ENCODE measurements at regions not wholly inside any gene's neighbourhood (a gene's known extent, or its start where the extent isn't known, plus 50 kb on each side); places are given as distances from the start of the nearest gene placed in this dataset.

DNA sequence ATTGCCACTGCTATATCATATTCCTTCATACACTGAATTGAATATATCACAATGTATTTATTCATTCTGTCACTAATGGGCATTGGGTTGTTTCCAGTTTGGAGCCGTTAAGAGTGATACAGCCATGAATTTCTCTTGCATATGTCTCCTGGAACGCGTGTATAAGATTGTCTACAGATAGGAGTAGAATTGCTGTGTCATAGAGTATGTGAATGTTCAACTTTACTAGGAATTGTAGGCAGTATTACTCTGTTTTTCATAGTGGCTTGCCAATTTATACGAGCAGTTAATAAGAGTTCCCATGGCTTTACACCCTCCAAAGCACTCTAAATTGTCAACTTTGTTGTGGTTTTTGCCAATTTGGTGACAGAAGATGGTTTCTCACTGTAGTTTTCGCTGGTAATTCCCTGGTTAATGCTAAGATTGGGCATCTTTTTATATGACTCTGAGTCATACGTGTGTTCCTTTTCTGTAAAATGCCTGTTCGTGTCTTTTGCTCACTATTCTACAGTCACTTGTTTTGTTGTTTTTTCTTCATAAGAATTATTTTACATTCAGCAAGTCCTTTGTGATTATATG is 136.1 kb upstream of the LIPC start:
- Histone ChIP-seq H3K4me3 (ENCODE audit: low read depth, low read length) (no peak overlapping the region), H3K27ac (no peak overlapping the region), H3K9me3 (ENCODE audit: severe bottlenecking) (peaks cover 8% of the 10 kb centered on the region), H3K36me3 (no peaks in the 10 kb centered on the region), H3K27me3 (ENCODE audit: insufficient read depth, low read depth, severe bottlenecking) (no peaks in the 10 kb centered on the region)
- TF ChIP-seq, protein P1, sequence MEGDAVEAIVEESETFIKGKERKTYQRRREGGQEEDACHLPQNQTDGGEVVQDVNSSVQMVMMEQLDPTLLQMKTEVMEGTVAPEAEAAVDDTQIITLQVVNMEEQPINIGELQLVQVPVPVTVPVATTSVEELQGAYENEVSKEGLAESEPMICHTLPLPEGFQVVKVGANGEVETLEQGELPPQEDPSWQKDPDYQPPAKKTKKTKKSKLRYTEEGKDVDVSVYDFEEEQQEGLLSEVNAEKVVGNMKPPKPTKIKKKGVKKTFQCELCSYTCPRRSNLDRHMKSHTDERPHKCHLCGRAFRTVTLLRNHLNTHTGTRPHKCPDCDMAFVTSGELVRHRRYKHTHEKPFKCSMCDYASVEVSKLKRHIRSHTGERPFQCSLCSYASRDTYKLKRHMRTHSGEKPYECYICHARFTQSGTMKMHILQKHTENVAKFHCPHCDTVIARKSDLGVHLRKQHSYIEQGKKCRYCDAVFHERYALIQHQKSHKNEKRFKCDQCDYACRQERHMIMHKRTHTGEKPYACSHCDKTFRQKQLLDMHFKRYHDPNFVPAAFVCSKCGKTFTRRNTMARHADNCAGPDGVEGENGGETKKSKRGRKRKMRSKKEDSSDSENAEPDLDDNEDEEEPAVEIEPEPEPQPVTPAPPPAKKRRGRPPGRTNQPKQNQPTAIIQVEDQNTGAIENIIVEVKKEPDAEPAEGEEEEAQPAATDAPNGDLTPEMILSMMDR (IDR thresholded peaks at IDR 0.05; ENCODE audit: low read depth, low read length), result no peak
- DNase-seq, result no peak

DNA sequence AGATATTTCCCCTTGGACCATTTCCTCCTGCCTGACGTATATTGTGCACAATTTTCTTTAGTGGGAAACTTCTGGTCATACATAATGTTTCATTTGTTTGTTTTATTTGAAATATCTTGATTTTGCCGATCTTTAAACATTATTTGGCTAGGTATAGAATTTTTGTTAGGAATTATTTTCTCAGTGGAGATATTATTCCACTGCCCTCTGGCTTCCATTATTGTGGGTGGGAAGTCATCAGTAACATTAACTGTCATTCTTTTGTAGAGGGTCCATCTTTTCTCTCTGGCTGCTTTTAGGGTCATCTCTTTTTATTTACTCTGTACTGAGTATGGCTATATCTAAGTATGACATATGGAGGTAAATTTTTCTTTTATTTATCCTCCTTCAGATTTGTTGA is 135.5 kb upstream of the LIPC start:
- Histone ChIP-seq H3K9me3 (ENCODE audit: severe bottlenecking) (peaks cover 8% of the 10 kb centered on the region), H3K4me3 (ENCODE audit: low read depth, low read length) (no peak overlapping the region), H3K27me3 (ENCODE audit: insufficient read depth, low read depth, severe bottlenecking) (no peaks in the 10 kb centered on the region), H3K36me3 (no peaks in the 10 kb centered on the region), H3K27ac (no peak overlapping the region)
- no peak for DNase-seq
- TF ChIP-seq, protein P1 (IDR thresholded peaks at IDR 0.05; ENCODE audit: low read depth, low read length), result no peak

DNA sequence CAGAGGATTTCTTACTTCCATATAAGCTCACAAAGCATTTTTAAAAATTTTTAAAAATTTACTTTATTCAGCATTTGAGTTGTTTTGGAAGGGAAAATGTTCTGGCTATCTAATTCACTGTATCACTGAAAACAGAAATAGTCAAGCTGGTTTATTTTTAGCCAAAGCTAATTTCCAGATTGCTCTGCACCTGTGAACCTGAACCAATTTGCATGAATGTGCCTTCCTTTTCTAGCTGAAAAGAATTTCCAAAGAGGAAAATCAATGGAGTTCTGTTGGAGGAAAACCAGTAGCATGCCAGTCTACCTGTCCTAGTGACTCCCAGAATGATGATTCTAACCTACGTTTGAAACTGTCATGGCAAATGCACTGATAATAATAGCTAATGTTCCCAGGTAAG is 134.2 kb upstream of the LIPC start:
- no peaks in the 10 kb centered on the region for H3K36me3 ChIP-seq
- TF ChIP-seq, protein P1 (IDR thresholded peaks at IDR 0.05; ENCODE audit: low read depth, low read length), result no peak
- peaks cover 5% of the 10 kb centered on the region for H3K9me3 ChIP-seq (ENCODE audit: severe bottlenecking)
- no peak overlapping the region for H3K27ac ChIP-seq
- no peaks in the 10 kb centered on the region for H3K27me3 ChIP-seq (ENCODE audit: insufficient read depth, low read depth, severe bottlenecking)
- no peak overlapping the region for H3K4me3 ChIP-seq (ENCODE audit: low read depth, low read length)
- no peak for DNase-seq

DNA sequence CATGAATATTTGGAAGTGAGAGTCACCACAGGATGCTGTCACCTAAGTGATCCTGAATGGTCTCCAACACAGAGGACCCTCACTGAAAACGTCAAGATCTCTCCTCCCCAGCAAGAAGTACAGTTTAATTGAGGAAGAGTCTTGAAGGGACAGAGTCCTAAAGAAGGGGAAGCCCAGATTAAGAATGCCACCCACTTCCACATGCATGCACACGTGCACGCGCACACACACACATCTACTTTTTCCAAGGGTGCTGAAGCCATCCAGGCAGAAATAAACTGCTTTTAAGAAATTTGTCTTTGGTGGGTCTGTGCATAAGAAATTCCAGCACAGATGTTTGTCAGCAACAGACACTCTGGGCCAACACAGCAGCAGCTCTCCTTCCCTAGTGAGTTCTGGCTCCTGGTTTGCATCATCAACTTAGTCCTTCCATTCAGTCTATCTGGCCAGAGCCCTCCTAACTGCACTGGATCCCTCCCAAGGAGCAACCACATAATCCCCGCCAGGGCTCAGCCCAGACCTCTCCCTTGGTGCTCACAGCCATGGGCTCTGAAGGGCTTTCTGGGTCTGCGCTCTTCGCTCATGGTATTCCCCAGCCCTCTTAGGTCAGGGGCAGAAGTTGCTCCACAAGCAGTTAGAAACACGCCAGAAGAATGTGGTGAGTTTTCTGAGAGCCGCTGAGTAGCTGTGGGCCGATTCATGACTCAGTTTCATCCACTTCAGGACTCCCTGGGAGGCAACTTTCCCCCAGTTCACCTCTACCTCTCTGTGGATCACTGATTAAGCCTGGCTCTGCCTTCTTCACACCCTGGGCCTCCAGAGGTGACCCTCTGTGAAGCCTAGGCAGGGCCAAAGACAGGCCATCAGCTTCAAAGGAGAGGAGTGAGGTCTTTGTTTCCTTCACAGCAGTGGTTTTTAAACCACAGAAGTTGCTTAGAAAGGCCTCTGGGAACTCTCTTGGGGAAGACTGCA is 132.6 kb upstream of the LIPC start:
- Histone ChIP-seq H3K9me3 (ENCODE audit: severe bottlenecking) (peaks cover 5% of the 10 kb centered on the region), H3K4me3 (ENCODE audit: low read depth, low read length) (no peak overlapping the region), H3K27me3 (ENCODE audit: insufficient read depth, low read depth, severe bottlenecking) (no peaks in the 10 kb centered on the region), H3K36me3 (no peaks in the 10 kb centered on the region), H3K27ac (no peak overlapping the region)
- DNase-seq, result no peak
- TF ChIP-seq, protein P1 (IDR thresholded peaks at IDR 0.05; ENCODE audit: low read depth, low read length), result no peak

DNA sequence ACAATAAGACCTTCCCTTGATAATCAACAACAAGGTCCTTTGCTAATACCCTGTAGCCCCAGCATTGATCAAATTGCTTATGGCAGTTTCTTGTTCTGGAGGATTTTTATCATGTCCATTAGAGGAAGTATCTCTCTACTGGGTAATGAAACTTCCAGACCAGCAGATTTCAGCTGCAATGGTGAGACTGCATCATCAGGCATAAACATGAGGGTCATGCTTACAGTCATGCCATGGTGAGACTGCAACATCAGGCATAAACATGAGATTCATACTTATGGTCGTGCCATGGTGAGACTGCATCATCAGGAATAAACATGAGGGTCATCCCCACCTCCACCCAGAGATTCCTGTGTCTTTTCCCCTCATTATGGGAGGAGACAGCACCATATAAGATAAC is 129.0 kb upstream of the LIPC start:
- no peak for DNase-seq
- H3K36me3 ChIP-seq, result no peaks in the 10 kb centered on the region
- no peak overlapping the region for H3K4me3 ChIP-seq (ENCODE audit: low read depth, low read length)
- H3K27me3 ChIP-seq (ENCODE audit: insufficient read depth, low read depth, severe bottlenecking), result no peaks in the 10 kb centered on the region
- H3K27ac ChIP-seq, result no peak overlapping the region
- TF ChIP-seq, protein P1 (IDR thresholded peaks at IDR 0.05; ENCODE audit: low read depth, low read length), result no peak
- H3K9me3 ChIP-seq (ENCODE audit: severe bottlenecking), result peaks cover 2% of the 10 kb centered on the region
